ENCODE measurements at regions not wholly inside any gene's neighbourhood (a gene's known extent, or its start where the extent isn't known, plus 50 kb on each side); places are given as distances from the start of the nearest gene placed in this dataset.
"Not testable (repeated sequence)": the region's sequence is repeated elsewhere in the genome, so short reads cannot be mapped to it uniquely, and the experiment has no call there.

- ChIA-PET CTCF (interaction anchor here (1.1 kb wide), 2 partner anchors 144 to 212 kb away, joined by 3 to 4 read pairs; no protein-coding TSS in a partner anchor), POLR2A (interaction anchor here (0.6 to 1.0 kb wide), 2 partner anchors 221 to 382 kb away, joined by 3 to 5 read pairs; no protein-coding TSS in a partner anchor)
- peak; percentile 43 for DNase-seq (ENCODE audit: extremely low spot score)
- no peak for TF ChIP-seq CTCF (IDR thresholded peaks at IDR 0.05; ENCODE audit: control extremely low read depth, extremely low read depth, low read depth, missing control alignments)
These were observed 132.8 kb upstream of the KLF3 start for GRCh38 chr4:38531141-38531727.

DNA sequence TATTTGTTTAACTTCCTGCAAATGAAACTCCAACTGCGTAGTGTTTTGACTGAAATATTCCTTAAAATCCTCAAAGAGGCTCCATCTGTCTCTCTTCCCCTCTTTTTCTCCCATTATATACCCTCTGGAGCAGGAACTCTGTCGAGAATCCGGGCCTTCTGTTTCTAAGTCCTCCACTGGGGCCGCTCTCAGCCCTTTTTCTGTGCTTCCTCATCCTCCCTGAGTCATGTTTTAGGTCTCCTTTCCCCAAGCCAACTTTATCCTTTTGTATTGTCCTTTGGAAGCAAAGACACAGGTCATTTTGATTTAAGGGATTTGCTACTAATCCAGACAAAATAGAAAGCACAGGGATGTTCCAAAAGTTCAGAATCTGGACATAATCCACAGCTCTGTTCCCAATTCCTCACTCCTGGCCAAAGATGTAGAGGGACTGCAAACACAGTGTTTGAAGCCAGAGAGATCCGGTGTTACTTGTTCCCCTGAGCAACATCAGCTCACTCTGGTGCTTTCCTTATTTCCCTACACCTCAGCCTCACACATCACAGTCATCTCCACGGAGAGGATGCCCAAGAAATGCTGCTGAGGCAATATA, 131.0 kb upstream of the KLF3 start:
- POLR2A ChIA-PET, result no interaction called here
- no peak for DNase-seq (ENCODE audit: extremely low spot score)
- CTCF ChIA-PET, result no interaction called here
- TF ChIP-seq CTCF (IDR thresholded peaks at IDR 0.05; ENCODE audit: control extremely low read depth, extremely low read depth, low read depth, missing control alignments), result no peak

DNA sequence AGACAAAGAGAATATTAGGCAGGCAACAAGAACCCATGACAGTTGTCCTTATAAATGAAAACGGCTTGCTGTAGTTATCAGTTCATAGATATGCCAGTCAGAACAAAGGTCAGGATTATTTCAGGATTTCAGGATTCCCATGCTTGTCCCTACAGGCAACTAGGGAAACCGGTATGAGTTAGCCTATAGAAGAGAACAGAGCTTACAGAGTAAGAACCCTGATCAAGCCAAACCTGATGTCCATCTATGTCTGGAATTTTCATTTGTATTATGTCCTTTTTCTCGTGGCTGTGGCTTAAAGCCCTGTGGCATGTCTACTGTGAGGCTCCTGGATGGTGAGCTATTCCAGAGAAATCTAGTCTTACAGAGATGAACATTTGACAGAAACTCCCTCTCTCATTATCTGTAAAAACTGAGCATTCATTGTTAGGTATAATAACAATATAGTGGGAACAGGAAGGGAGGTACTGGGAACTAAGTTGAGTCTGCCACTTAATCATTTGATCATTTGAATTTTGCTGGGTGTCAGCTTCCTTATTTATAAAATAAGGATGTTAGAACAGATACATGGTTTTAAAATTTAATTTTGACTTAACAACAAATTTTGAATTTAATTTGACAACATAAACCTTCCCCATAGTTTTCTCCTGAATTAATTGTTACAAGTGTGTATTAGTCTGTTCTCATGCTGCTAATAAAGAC, 129.5 kb upstream of the KLF3 start:
- DNase-seq (ENCODE audit: extremely low spot score), result no peak
- TF ChIP-seq CTCF (IDR thresholded peaks at IDR 0.05; ENCODE audit: control extremely low read depth, extremely low read depth, low read depth, missing control alignments), result no peak
- ChIA-PET POLR2A (no interaction called here), CTCF (interaction anchor here (1.2 to 2.0 kb wide), 4 partner anchors 10 to 141 kb away, joined by 3 to 4 read pairs (median 4); no protein-coding TSS in a partner anchor)

- CTCF ChIA-PET, result interaction anchor here (1.2 to 2.0 kb wide), 4 partner anchors 11 to 140 kb away, joined by 3 to 4 read pairs (median 4); no protein-coding TSS in a partner anchor
- POLR2A ChIA-PET, result not testable (repeated sequence)
These were observed 128.9 kb upstream of the KLF3 start for GRCh38 chr4:38535071-38535470.

GRCh38 chr4:38535717-38536116, 128.3 kb upstream of the KLF3 start:
- ChIA-PET POLR2A (no interaction called here), CTCF (interaction anchor here (1.4 to 2.0 kb wide), 3 partner anchors 12 to 140 kb away, joined by 3 to 4 read pairs (median 4); no protein-coding TSS in a partner anchor)
- no peak for DNase-seq (ENCODE audit: extremely low spot score)
- no peak for TF ChIP-seq CTCF (IDR thresholded peaks at IDR 0.05; ENCODE audit: control extremely low read depth, extremely low read depth, low read depth, missing control alignments)

More at GRCh38 chr4:38535071-38535470, 128.9 kb upstream of the KLF3 start:
- not testable (repeated sequence) for DNase-seq (ENCODE audit: extremely low spot score)

DNA sequence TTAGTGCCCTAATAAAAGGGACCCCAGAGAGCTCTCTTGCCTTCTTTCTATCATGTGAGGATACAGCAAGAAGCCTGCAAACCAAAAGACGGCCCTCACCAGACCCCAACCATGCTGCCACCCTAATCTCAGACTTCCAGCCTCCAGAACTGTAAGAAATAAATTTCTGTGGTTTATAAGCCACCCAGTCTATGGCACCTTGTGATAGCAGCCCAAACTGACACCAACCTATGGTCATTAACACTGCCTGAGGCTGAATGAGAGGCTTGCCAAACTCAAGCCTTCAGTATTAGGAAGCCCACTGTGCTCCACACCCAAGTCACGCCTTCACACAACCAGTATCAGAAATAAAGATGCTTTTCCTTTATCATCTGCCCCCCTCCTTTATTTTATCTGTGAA, 127.3 kb upstream of the KLF3 start:
- ChIA-PET POLR2A (no interaction called here), CTCF (interaction anchor here (1.5 to 2.0 kb wide), 2 partner anchors 9 to 13 kb away, joined by 4 read pairs; no protein-coding TSS in a partner anchor)
- TF ChIP-seq CTCF (IDR thresholded peaks at IDR 0.05; ENCODE audit: control extremely low read depth, extremely low read depth, low read depth, missing control alignments), result no peak
- no peak for DNase-seq (ENCODE audit: extremely low spot score)

All from GM10248 (cell line).